SU-DHL-6 (cell line): ENCODE measurements at regions not wholly inside any gene's neighbourhood (a gene's known extent, or its start where the extent isn't known, plus 50 kb on each side); places are given as distances from the start of the nearest gene placed in this dataset.

Experiments
- CTCF ChIP-seq: fragments of 200-600 bp; sonication (generic); IDR thresholded peaks from one replicate; pipeline ENCODE4 v1.5.1; 2017; ENCODE audit warnings: antibody characterized with exemption, mild to moderate bottlenecking, low read length, moderate library complexity; ENCODE audit not compliant: insufficient read depth, poor library complexity, severe bottlenecking
- EZH2phosphoT487 ChIP-seq: fragments of 200-600 bp; sonication (generic), shearing (Covaris generic); conservative IDR thresholded peaks from 2 replicates; pipeline ENCODE4 v1.6.1; 2018; ENCODE audit warnings: mild to moderate bottlenecking, antibody characterized with exemption, low read length, moderate library complexity, mixed read lengths

- TF ChIP-seq CTCF (no peak), EZH2phosphoT487 (no peak)
Observed at GRCh38 chr13:80753866-80754265, 412.9 kb upstream of the SPRY2 start.
